Mesothelial cell of epicardium (in vitro differentiated cells): ENCODE measurements at regions not wholly inside any gene's neighbourhood (a gene's known extent, or its start where the extent isn't known, plus 50 kb on each side); places are given as distances from the start of the nearest gene placed in this dataset.

Source experiments
- DNase-seq, 2 experiments: peaks; one replicate each; pipeline ENCODE4 v3.0.0; 2021; ENCODE audit warnings: low spot score in 2 of 2; ENCODE audit not compliant: unreplicated experiment in 2 of 2
- H3K27ac Mint-ChIP-seq: 2 replicates; pipeline ENCODE4 v1.8.0; 2021; ENCODE audit warnings: mixed read lengths
- H3K27me3 Mint-ChIP-seq: 2 replicates; pipeline ENCODE4 v1.8.0; 2021; ENCODE audit warnings: low read depth, mixed read lengths
- H3K36me3 Mint-ChIP-seq: 2 replicates; pipeline ENCODE4 v1.8.0; 2021; ENCODE audit warnings: mixed read lengths
- H3K4me1 Mint-ChIP-seq: 2 replicates; pipeline ENCODE4 v1.8.0; 2021; ENCODE audit warnings: mixed read lengths
- H3K4me3 Mint-ChIP-seq: 2 replicates; pipeline ENCODE4 v1.8.0; 2021; ENCODE audit warnings: mild to moderate bottlenecking, moderate library complexity, mixed read lengths
- H3K9me3 Mint-ChIP-seq: 2 replicates; pipeline ENCODE4 v1.8.0; 2021; ENCODE audit warnings: mixed read lengths
- TF ChIP-seq, protein P1 (sequence below): fragments of 200-600 bp; sonication (generic); IDR thresholded peaks from one replicate; pipeline ENCODE4 v1.5.0; 2021; ENCODE audit warnings: antibody characterized with exemption; ENCODE audit not compliant: unreplicated experiment

- Mint-ChIP-seq H3K9me3 (no peaks in the 10 kb centered on the region), H3K4me3 (no peak overlapping the region), H3K27ac (no peak overlapping the region), H3K4me1 (no peaks in the 10 kb centered on the region), H3K36me3 (no peaks in the 10 kb centered on the region), H3K27me3 (peaks cover 55% of the 10 kb centered on the region)
- TF ChIP-seq, protein P1, sequence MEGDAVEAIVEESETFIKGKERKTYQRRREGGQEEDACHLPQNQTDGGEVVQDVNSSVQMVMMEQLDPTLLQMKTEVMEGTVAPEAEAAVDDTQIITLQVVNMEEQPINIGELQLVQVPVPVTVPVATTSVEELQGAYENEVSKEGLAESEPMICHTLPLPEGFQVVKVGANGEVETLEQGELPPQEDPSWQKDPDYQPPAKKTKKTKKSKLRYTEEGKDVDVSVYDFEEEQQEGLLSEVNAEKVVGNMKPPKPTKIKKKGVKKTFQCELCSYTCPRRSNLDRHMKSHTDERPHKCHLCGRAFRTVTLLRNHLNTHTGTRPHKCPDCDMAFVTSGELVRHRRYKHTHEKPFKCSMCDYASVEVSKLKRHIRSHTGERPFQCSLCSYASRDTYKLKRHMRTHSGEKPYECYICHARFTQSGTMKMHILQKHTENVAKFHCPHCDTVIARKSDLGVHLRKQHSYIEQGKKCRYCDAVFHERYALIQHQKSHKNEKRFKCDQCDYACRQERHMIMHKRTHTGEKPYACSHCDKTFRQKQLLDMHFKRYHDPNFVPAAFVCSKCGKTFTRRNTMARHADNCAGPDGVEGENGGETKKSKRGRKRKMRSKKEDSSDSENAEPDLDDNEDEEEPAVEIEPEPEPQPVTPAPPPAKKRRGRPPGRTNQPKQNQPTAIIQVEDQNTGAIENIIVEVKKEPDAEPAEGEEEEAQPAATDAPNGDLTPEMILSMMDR: no peak
- DNase-seq: no peak
Observed at GRCh38 chr20:61170496-61171320, 81.4 kb upstream of the CDH4 start.

- Mint-ChIP-seq H3K4me3 (no peak overlapping the region), H3K36me3 (no peaks in the 10 kb centered on the region)
Observed at GRCh38 chr20:61173267-61173666, 78.8 kb upstream of the CDH4 start.

DNA sequence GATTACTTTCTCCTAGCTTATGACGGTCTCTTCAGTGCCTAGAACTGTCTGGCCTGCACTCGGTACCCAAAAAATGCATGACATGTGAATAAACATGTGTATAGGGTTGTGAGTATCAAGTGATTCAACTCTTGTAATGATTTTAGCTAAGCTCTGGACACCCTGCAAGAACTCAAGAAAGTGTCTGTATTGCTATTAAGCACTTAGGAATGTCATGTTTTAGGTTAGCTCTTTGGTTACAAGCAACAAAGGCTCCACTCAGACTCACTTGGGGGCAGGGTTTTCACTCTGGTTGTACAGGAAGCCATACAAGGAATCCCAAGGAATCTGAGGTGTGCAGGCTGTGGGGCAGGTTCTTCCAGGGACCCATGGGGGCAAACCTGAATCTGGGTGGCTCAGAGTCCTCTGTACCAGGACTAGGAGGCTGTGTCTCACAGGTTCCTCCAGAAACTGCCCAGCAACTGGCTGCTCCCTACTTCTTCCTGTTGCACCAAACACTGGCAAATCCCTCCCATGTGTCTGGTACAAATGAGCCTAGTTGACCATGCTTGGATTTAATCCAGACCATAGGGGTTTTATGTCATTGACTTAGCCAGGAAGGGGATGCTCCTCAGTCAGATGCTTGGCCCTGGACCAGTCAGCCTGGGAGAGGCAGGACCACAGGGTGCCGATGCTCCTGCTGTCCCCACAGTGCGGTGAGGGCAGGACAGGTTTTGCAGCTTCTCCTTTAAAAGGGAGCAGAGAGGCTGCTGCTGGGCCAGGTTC lies 77.9 kb upstream of the CDH4 start:
- Mint-ChIP-seq H3K27me3 (peaks cover 53% of the 10 kb centered on the region), H3K4me3 (no peak overlapping the region), H3K4me1 (no peaks in the 10 kb centered on the region), H3K36me3 (no peaks in the 10 kb centered on the region), H3K9me3 (no peaks in the 10 kb centered on the region), H3K27ac (no peak overlapping the region)
- no peak for DNase-seq
- TF ChIP-seq, protein P1: no peak

More at GRCh38 chr20:61173267-61173666, 78.8 kb upstream of the CDH4 start:
- Mint-ChIP-seq H3K27me3 (peaks cover 52% of the 10 kb centered on the region), H3K9me3 (no peaks in the 10 kb centered on the region), H3K4me1 (no peaks in the 10 kb centered on the region), H3K27ac (no peak overlapping the region)
- TF ChIP-seq, protein P1: no peak
- no peak for DNase-seq

DNA sequence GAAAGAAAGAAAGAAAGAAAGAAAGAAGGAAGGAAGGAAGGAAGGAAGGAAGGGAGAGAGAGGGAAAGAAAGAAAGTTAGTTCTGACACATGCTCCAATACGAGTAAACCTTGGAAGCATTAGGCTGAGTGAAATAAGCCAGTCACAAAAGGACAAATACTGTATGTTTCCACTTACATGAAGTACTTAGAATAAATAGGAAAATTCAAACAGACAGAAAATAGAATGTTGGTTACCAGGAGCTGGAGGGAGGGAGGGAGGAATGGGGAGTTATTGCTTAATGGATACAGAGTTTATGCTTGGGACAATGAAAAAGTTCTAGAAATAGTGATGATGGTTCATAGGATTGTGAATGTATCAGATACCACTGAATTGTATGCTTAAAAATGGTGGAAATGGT lies 75.2 kb upstream of the CDH4 start:
- no peak for DNase-seq
- Mint-ChIP-seq H3K27me3 (peaks cover 35% of the 10 kb centered on the region), H3K27ac (no peak overlapping the region), H3K4me1 (no peaks in the 10 kb centered on the region), H3K9me3 (no peaks in the 10 kb centered on the region), H3K4me3 (no peak overlapping the region), H3K36me3 (no peaks in the 10 kb centered on the region)
- TF ChIP-seq, protein P1: no peak

DNA sequence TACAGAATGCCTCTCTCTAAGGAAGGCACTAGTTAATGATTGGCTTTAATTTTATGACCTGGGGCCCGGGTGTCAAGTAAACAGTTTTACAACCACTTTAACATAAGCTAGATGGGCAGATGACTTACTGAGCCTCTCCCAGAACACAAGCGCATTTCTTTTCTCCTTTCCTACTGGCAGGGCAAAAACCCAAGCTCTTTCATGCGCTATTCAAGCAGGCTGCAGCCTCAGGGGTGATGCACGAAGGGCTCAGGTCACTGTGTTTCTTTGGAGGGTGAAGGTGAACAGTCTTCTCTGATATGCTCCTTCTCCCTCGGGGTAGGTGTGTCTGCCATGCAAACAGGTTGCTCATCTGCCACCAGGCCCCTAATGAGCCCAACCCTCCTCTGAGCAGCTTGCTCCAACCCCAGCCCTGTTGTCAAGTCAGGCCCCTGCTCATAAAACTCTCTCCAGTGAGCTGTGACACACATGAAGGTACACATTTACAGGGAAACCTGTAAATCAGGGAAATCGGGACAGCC lies 73.5 kb upstream of the CDH4 start:
- TF ChIP-seq, protein P1: no peak
- H3K36me3 Mint-ChIP-seq: no peaks in the 10 kb centered on the region
- no peaks in the 10 kb centered on the region for H3K4me1 Mint-ChIP-seq
- H3K27me3 Mint-ChIP-seq: peaks cover 33% of the 10 kb centered on the region
- H3K4me3 Mint-ChIP-seq: no peak overlapping the region
- no peak overlapping the region for H3K27ac Mint-ChIP-seq
- DNase-seq: no peak
- H3K9me3 Mint-ChIP-seq: no peaks in the 10 kb centered on the region
